H9 (cell line): ENCODE measurements at regions not wholly inside any gene's neighbourhood (a gene's known extent, or its start where the extent isn't known, plus 50 kb on each side); places are given as distances from the start of the nearest gene placed in this dataset.
"Not testable (repeated sequence)": the region's sequence is repeated elsewhere in the genome, so short reads cannot be mapped to it uniquely, and the experiment has no call there.

ENCODE experiments used
- DNase-seq: peaks from one replicate; pipeline ENCODE4 v3.0.0-alpha.2; 2017
- H2AFZ ChIP-seq: one replicate; pipeline ENCODE4 v1.6.1; 2013; ENCODE audit warnings: mild to moderate bottlenecking, low read length, control low read depth, moderate library complexity
- H2AK5ac ChIP-seq: 2 replicates; pipeline ENCODE4 v1.6.1; 2013; ENCODE audit warnings: low read length, control low read depth, mixed read lengths; ENCODE audit not compliant: insufficient read length
- H2BK120ac ChIP-seq: one replicate; pipeline ENCODE4 v1.6.1; 2013; ENCODE audit warnings: low read depth, mild to moderate bottlenecking, low read length, control low read depth, inconsistent platforms; ENCODE audit not compliant: poor library complexity, severe bottlenecking
- H2BK12ac ChIP-seq: 2 replicates; pipeline ENCODE4 v1.6.1; 2013; ENCODE audit warnings: low read length, control low read depth, mixed read lengths, low read depth; ENCODE audit not compliant: insufficient read length
- H2BK15ac ChIP-seq: 2 replicates; pipeline ENCODE4 v1.6.1; 2013; ENCODE audit warnings: low read depth, low read length, control low read depth
- H2BK20ac ChIP-seq: one replicate; pipeline ENCODE4 v1.6.1; 2013; ENCODE audit warnings: low read depth, mild to moderate bottlenecking, low read length, control low read depth, inconsistent platforms; ENCODE audit not compliant: poor library complexity, severe bottlenecking
- H2BK5ac ChIP-seq: 2 replicates; pipeline ENCODE4 v1.6.1; 2013; ENCODE audit warnings: low read length, control low read depth, mixed read lengths; ENCODE audit not compliant: insufficient read length
- H3K14ac ChIP-seq: 2 replicates; pipeline ENCODE4 v1.6.1; 2013; ENCODE audit warnings: low read length, control low read depth; ENCODE audit not compliant: insufficient read depth
- H3K18ac ChIP-seq: 2 replicates; pipeline ENCODE4 v1.6.1; 2013; ENCODE audit warnings: low read depth, mild to moderate bottlenecking, mixed read lengths, low read length, control low read depth; ENCODE audit not compliant: insufficient read length
- H3K23ac ChIP-seq: 2 replicates; pipeline ENCODE4 v1.6.1; 2013; ENCODE audit warnings: low read length, control low read depth, mixed read lengths, low read depth; ENCODE audit not compliant: insufficient read length
- H3K23me2 ChIP-seq: 2 replicates; pipeline ENCODE4 v1.6.1; 2013; ENCODE audit warnings: low read depth, mild to moderate bottlenecking, mixed read lengths, low read length, control low read depth; ENCODE audit not compliant: insufficient read length, poor library complexity, severe bottlenecking
- H3K27ac ChIP-seq: 2 replicates; pipeline ENCODE4 v1.5.1; 2013; ENCODE audit warnings: low read length, control low read depth, mixed read lengths, low read depth; ENCODE audit not compliant: insufficient read length
- H3K27me3 ChIP-seq: 2 replicates; pipeline ENCODE4 v1.6.1; 2013; ENCODE audit warnings: low read length, control low read depth, inconsistent platforms; ENCODE audit not compliant: insufficient read depth
- H3K4ac ChIP-seq: 2 replicates; pipeline ENCODE4 v1.6.1; 2013; ENCODE audit warnings: low read depth, mild to moderate bottlenecking, control low read depth, inconsistent platforms, low read length, moderate library complexity
- H3K4me1 ChIP-seq: 2 replicates; pipeline ENCODE4 v1.6.1; 2013; ENCODE audit warnings: low read length, control low read depth, inconsistent platforms; ENCODE audit not compliant: insufficient read depth
- H3K4me2 ChIP-seq: 2 replicates; pipeline ENCODE4 v1.6.1; 2013; ENCODE audit warnings: low read length, control low read depth, mixed read lengths; ENCODE audit not compliant: insufficient read length, insufficient read depth
- H3K56ac ChIP-seq: 2 replicates; pipeline ENCODE4 v1.6.1; 2013; ENCODE audit warnings: low read depth, mild to moderate bottlenecking, mixed read lengths, low read length, control low read depth; ENCODE audit not compliant: insufficient read length
- H3K79me1 ChIP-seq: 2 replicates; pipeline ENCODE4 v1.6.1; 2013; ENCODE audit warnings: low read depth, mild to moderate bottlenecking, moderate library complexity, low read length, control low read depth, inconsistent platforms; ENCODE audit not compliant: insufficient read depth, poor library complexity, severe bottlenecking
- H3K79me2 ChIP-seq: 2 replicates; pipeline ENCODE4 v1.6.1; 2013; ENCODE audit warnings: low read length, control low read depth, inconsistent platforms; ENCODE audit not compliant: insufficient read depth
- H3K9ac ChIP-seq: 2 replicates; pipeline ENCODE4 v1.6.1; 2013; ENCODE audit warnings: low read length, control low read depth, mixed read lengths; ENCODE audit not compliant: insufficient read length; ENCODE audit errors: extremely low read depth
- H3K9me3 ChIP-seq: one replicate; pipeline ENCODE4 v1.6.1; 2013; ENCODE audit warnings: low read depth, low read length, inconsistent platforms; ENCODE audit not compliant: control insufficient read depth
- H3T11ph ChIP-seq: one replicate; pipeline ENCODE4 v1.6.1; 2013; ENCODE audit warnings: mild to moderate bottlenecking, low read length, control low read depth, inconsistent platforms
- H4K20me1 ChIP-seq: one replicate; pipeline ENCODE4 v1.6.1; 2013; ENCODE audit not compliant: control insufficient read depth, insufficient read length, insufficient read depth
- H4K5ac ChIP-seq: 2 replicates; pipeline ENCODE4 v1.6.1; 2013; ENCODE audit warnings: low read depth, mild to moderate bottlenecking, mixed read lengths, low read length, control low read depth; ENCODE audit not compliant: insufficient read length
- H4K8ac ChIP-seq: replicated peaks from 2 replicates; pipeline ENCODE4 v1.6.1; 2013; ENCODE audit warnings: low read length, control low read depth, mixed read lengths, low read depth; ENCODE audit not compliant: insufficient read length
- H4K91ac ChIP-seq: 2 replicates; pipeline ENCODE4 v1.6.1; 2013; ENCODE audit warnings: low read depth, mild to moderate bottlenecking, moderate library complexity, mixed read lengths, low read length, control low read depth; ENCODE audit not compliant: insufficient read length
- H3K27ac Mint-ChIP-seq, 3 experiments: 2 replicates in 2 of 3; 3 replicates in 1 of 3; pipeline ENCODE4 v1.8.0; 2020 to 2021; ENCODE audit warnings: mixed read lengths in 3 of 3, mild to moderate bottlenecking in 1 of 3, moderate library complexity in 1 of 3
- H3K27me3 Mint-ChIP-seq: 2 replicates; pipeline ENCODE4 v1.8.0; 2021; ENCODE audit warnings: low read depth, mild to moderate bottlenecking, moderate library complexity, mixed read lengths
- H3K36me3 Mint-ChIP-seq, 3 experiments: 2 replicates in 2 of 3; 3 replicates in 1 of 3; pipeline ENCODE4 v1.8.0; 2020 to 2021; ENCODE audit warnings: low read depth in 3 of 3, mixed read lengths in 3 of 3; ENCODE audit not compliant: insufficient read depth in 1 of 3
- H3K4me1 Mint-ChIP-seq, 2 experiments: 2 replicates each; pipeline ENCODE4 v1.8.0; 2020; ENCODE audit warnings: mixed read lengths in 2 of 2
- H3K4me3 Mint-ChIP-seq, 2 experiments: 2 replicates in 1 of 2; 3 replicates in 1 of 2; pipeline ENCODE4 v1.8.0; 2020 to 2021; ENCODE audit warnings: mild to moderate bottlenecking in 2 of 2, mixed read lengths in 2 of 2, moderate library complexity in 1 of 2
- H3K9me3 Mint-ChIP-seq, 2 experiments: 2 replicates in 1 of 2; 3 replicates in 1 of 2; pipeline ENCODE4 v1.8.0; 2020; ENCODE audit warnings: mild to moderate bottlenecking in 2 of 2, mixed read lengths in 2 of 2, moderate library complexity in 1 of 2
- WGBS: extraction: QIAGEN DNeasy Blood & Tissue Kit; methylation state at CpG from one replicate; pipeline ENCODE4 v1.1.7; 2013; ENCODE audit warnings: missing lambda C conversion rate, low lambda C conversion rate, mixed read lengths; ENCODE audit not compliant: insufficient read length; ENCODE audit errors: extremely low coverage; 5-methylcytosine and 5-hydroxymethylcytosine counted together

GRCh38 chr20:30824666-30825065, 432.8 kb upstream of the DEFB115 start:
- H3K27ac Mint-ChIP-seq, H3K4me1 Mint-ChIP-seq, H3K4me2 ChIP-seq, H3K27me3 Mint-ChIP-seq, H3K9ac ChIP-seq, H3K18ac ChIP-seq, H3K27me3 ChIP-seq, H3K79me2 ChIP-seq, H2AFZ ChIP-seq, H3K23ac ChIP-seq, H3K4me3 Mint-ChIP-seq, H2BK120ac ChIP-seq, H4K5ac ChIP-seq, H2BK20ac ChIP-seq, H4K8ac ChIP-seq, H2BK15ac ChIP-seq, H3K4ac ChIP-seq, H2BK5ac ChIP-seq, H4K20me1 ChIP-seq, H3T11ph ChIP-seq, H3K14ac ChIP-seq, H3K56ac ChIP-seq, H3K79me1 ChIP-seq, H3K4me1 ChIP-seq, H2BK12ac ChIP-seq, H2AK5ac ChIP-seq, H4K91ac ChIP-seq, DNase-seq, H3K23me2 ChIP-seq, H3K27ac ChIP-seq: not testable (repeated sequence)
- no CpG with 5 or more reads among the region's 7 CpGs for WGBS
- H3K9me3 ChIP-seq, result peaks cover 81% of the 10 kb centered on the region
- Mint-ChIP-seq H3K9me3 (peaks cover 14% of the 10 kb centered on the region in 2 experiments), H3K36me3 (peaks cover 13 to 31% (median 18%) of the 10 kb centered on the region in 3 experiments)

GRCh38 chr20:30845923-30846322, 411.5 kb upstream of the DEFB115 start:
- not testable (repeated sequence) for H3K14ac ChIP-seq, H2BK5ac ChIP-seq, H3K9ac ChIP-seq, H3K27me3 Mint-ChIP-seq, H4K20me1 ChIP-seq, H3K4me1 Mint-ChIP-seq, H3K4me2 ChIP-seq, H3K79me1 ChIP-seq, H3K23me2 ChIP-seq, H4K8ac ChIP-seq, H3K4me3 Mint-ChIP-seq, H2BK15ac ChIP-seq, H2BK20ac ChIP-seq, H3K18ac ChIP-seq, H3K27me3 ChIP-seq, H3K4me1 ChIP-seq, H3K23ac ChIP-seq, H3K56ac ChIP-seq, DNase-seq, H2BK12ac ChIP-seq, H3T11ph ChIP-seq, H3K27ac Mint-ChIP-seq, H3K79me2 ChIP-seq, H4K91ac ChIP-seq, H2BK120ac ChIP-seq, H3K27ac ChIP-seq, H2AK5ac ChIP-seq, H2AFZ ChIP-seq, H3K4ac ChIP-seq, H4K5ac ChIP-seq
- no CpG with 5 or more reads among the region's 5 CpGs for WGBS
- H3K9me3 ChIP-seq, result peaks cover 10% of the 10 kb centered on the region
- Mint-ChIP-seq H3K9me3 (peaks cover 81 to 86% of the 10 kb centered on the region in 2 experiments), H3K36me3 (peaks cover 6 to 23% (median 10%) of the 10 kb centered on the region in 3 experiments)
